MM.1S (cell line): ENCODE measurements at regions not wholly inside any gene's neighbourhood (a gene's known extent, or its start where the extent isn't known, plus 50 kb on each side); places are given as distances from the start of the nearest gene placed in this dataset.

Experiments used
- CTCF ChIP-seq: fragments of 300-600 bp; sonication (generic); IDR thresholded peaks from 2 replicates; pipeline ENCODE4 v1.5.1; 2016; ENCODE audit warnings: antibody characterized with exemption, low read length, mixed read lengths
- EZH2 ChIP-seq: fragments of 300-600 bp; sonication (generic); optimal IDR thresholded peaks from 2 replicates; pipeline ENCODE3; 2017; ENCODE audit warnings: low read depth, mild to moderate bottlenecking, antibody characterized with exemption, low read length, mixed read lengths
- EZH2phosphoT487 ChIP-seq: fragments of 300-600 bp; sonication (generic); IDR thresholded peaks from 2 replicates; pipeline ENCODE4 v1.6.1; 2018; ENCODE audit warnings: antibody characterized with exemption, low read length

- TF ChIP-seq CTCF (no peak), EZH2 (no peak), EZH2phosphoT487 (no peak)
Measured at GRCh38 chr13:103161476-103161875, 95.3 kb upstream of the SLC10A2 start.
